B cell (primary cell): ENCODE measurements at regions not wholly inside any gene's neighbourhood (a gene's known extent, or its start where the extent isn't known, plus 50 kb on each side); places are given as distances from the start of the nearest gene placed in this dataset.

Experiments
- ATAC-seq: fragments of 200-7000 bp; cut with Tn5 transposase; one replicate; pipeline ENCODE4 v1.10.0; 2021; ENCODE audit warnings: low read depth, mild to moderate bottlenecking, moderate number of reproducible peaks, moderate library complexity
- CTCF ChIA-PET: fragments of 350-600 bp; sonication (Branson Sonifier 250); formaldehyde crosslinking; loops from one replicate; lab custom pipeline; 2021; ENCODE audit warnings: antibody characterized with exemption, inconsistent platforms; lab: Charles Lee
- POLR2A ChIA-PET: fragments of 350-600 bp; sonication (Branson Sonifier 250); formaldehyde crosslinking; loops from one replicate; lab custom pipeline; 2021; ENCODE audit warnings: antibody characterized with exemption; lab: Charles Lee
- DNase-seq: peaks from one replicate; pipeline ENCODE4 v3.0.0; 2013
- H2AFZ ChIP-seq: 2 replicates; pipeline ENCODE4 v1.6.1; 2012; ENCODE audit warnings: mild to moderate bottlenecking, low read depth, low read length; ENCODE audit not compliant: insufficient read depth, poor library complexity, severe bottlenecking
- H3K27ac ChIP-seq, 2 donors: 1 replicate in 1 of 2; 2 replicates in 1 of 2; pipeline ENCODE4 v1.5.1; 2012 to 2013; ENCODE audit warnings: low read length in 2 of 2, mild to moderate bottlenecking in 2 of 2, moderate library complexity in 1 of 2
- H3K27me3 ChIP-seq, 4 experiments: fragments of 200-600 bp in 1 of 4; sonication (generic) in 1 of 4; replicated peaks in 1 of 4; 1 replicate in 2 of 4; 2 replicates in 2 of 4; pipeline versions ENCODE4 v1.6.1 to v1.7.0; 2013 to 2016; ENCODE audit warnings: low read length in 3 of 4, mild to moderate bottlenecking in 2 of 4, mixed read lengths in 1 of 4, moderate library complexity in 1 of 4; ENCODE audit not compliant: insufficient read depth in 4 of 4, control insufficient read depth in 3 of 4; ENCODE audit errors: control extremely low read depth in 1 of 4
- H3K36me3 ChIP-seq, 2 experiments: replicated peaks in 1 of 2; 1 replicate in 1 of 2; 2 replicates in 1 of 2; pipeline versions ENCODE4 v1.6.1 to v1.7.1; 2013; ENCODE audit warnings: low read length in 1 of 2; ENCODE audit not compliant: insufficient read depth in 2 of 2, control insufficient read depth in 1 of 2; ENCODE audit errors: control extremely low read depth in 1 of 2, extremely low read depth in 1 of 2
- H3K4me1 ChIP-seq, 2 donors: fragments of 200-600 bp in 1 of 2; sonication (generic) in 1 of 2; 1 replicate in 1 of 2; 2 replicates in 1 of 2; pipeline versions ENCODE4 v1.5.1 to v1.6.1; 2013 to 2017; ENCODE audit warnings: low read length in 2 of 2; ENCODE audit not compliant: control insufficient read depth in 2 of 2, insufficient read depth in 2 of 2
- H3K4me2 ChIP-seq: replicated peaks from 2 replicates; pipeline ENCODE3; 2012; ENCODE audit warnings: mild to moderate bottlenecking, low read depth, low read length; ENCODE audit not compliant: poor library complexity, severe bottlenecking
- H3K4me3 ChIP-seq, 5 experiments: fragments of 200-600 bp in 1 of 5; sonication (generic) in 1 of 5; 1 replicate in 3 of 5; 2 replicates in 2 of 5; pipeline versions ENCODE4 v1.5.1 to v1.7.0; 2011 to 2016; ENCODE audit warnings: low read length in 4 of 5, mild to moderate bottlenecking in 4 of 5, low read depth in 2 of 5, control low read depth in 1 of 5, moderate library complexity in 1 of 5; ENCODE audit not compliant: insufficient read depth in 1 of 5; ENCODE audit errors: control extremely low read depth in 1 of 5, extremely low read depth in 1 of 5
- H3K79me2 ChIP-seq: fragments of 200-600 bp; sonication (generic); one replicate; pipeline ENCODE4 v1.6.0; 2016; ENCODE audit warnings: low read length; ENCODE audit not compliant: control insufficient read depth, insufficient read depth
- H3K9ac ChIP-seq: fragments of 200-600 bp; sonication (generic); 2 replicates; pipeline ENCODE4 v1.6.1; 2017; ENCODE audit warnings: mild to moderate bottlenecking, low read length, moderate library complexity
- H3K9me3 ChIP-seq, 3 donors: one replicate each; pipeline versions ENCODE4 v1.6.1 to v1.7.1; 2013; ENCODE audit warnings: low read length in 2 of 3; ENCODE audit not compliant: control insufficient read depth in 2 of 3, insufficient read depth in 1 of 3; ENCODE audit errors: control extremely low read depth in 1 of 3
- H4K20me1 ChIP-seq: 2 replicates; pipeline ENCODE4 v1.6.0; 2012; ENCODE audit warnings: mild to moderate bottlenecking, low read length; ENCODE audit not compliant: insufficient read depth, control insufficient read depth, poor library complexity, severe bottlenecking
- H3K27ac Mint-ChIP-seq: one replicate; pipeline ENCODE4 v1.8.0; 2021; ENCODE audit warnings: mixed read lengths
- H3K27me3 Mint-ChIP-seq: one replicate; pipeline ENCODE4 v1.8.0; 2021; ENCODE audit warnings: mixed read lengths
- H3K4me1 Mint-ChIP-seq: one replicate; pipeline ENCODE4 v1.8.0; 2021; ENCODE audit warnings: mixed read lengths
- H3K4me3 Mint-ChIP-seq: one replicate; pipeline ENCODE4 v1.8.0; 2021; ENCODE audit warnings: mixed read lengths
- H3K9me3 Mint-ChIP-seq: one replicate; pipeline ENCODE4 v1.8.0; 2022; ENCODE audit warnings: mixed read lengths; ENCODE audit not compliant: insufficient read depth
- CTCF ChIP-seq: fragments of 200-600 bp; IDR thresholded peaks from one replicate; pipeline ENCODE4 v1.8.0; 2022; ENCODE audit warnings: antibody characterized with exemption, mild to moderate bottlenecking
- EZH2 ChIP-seq: IDR thresholded peaks from 2 replicates; pipeline ENCODE4 v1.6.1; 2012; ENCODE audit warnings: borderline replicate concordance, low read depth, mild to moderate bottlenecking, moderate library complexity, low read length; ENCODE audit not compliant: insufficient read depth, poor library complexity, severe bottlenecking
- WGBS: methylation state at CpG from one replicate; pipeline ENCODE4 v1.1.5; 2013; ENCODE audit warnings: missing lambda C conversion rate; ENCODE audit not compliant: insufficient coverage; 5-methylcytosine and 5-hydroxymethylcytosine counted together
- intact Hi-C: fragments of 100-400 bp; cut with micrococcal nuclease; formaldehyde crosslinking; loops from one replicate; pipeline ENCODE4 v1.10.0; 2022

DNA sequence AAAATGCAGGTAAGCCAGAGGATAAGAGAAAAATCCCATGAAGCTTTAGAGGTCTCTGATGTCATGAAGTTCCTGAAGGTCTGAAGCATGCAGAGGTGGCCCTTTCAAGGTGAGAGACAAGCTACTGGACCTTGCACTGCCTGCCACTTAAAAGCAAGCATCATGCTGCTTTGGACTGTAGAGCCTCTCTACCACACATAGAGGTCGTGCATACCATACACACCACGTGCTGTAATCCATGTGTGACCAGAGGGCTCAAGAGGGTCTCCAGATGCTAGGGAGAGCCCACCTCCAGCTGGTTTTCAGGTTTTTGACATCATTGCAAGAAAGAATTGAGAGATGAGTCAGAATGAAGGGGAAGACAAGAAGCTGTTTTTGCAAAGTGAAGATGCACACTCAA, 436.4 kb downstream of the TCERG1L start:
- no peak for DNase-seq

GRCh38 chr10:130875897-130876472, 435.5 kb downstream of the TCERG1L start:
- ChIA-PET CTCF (no interaction called here), POLR2A (no interaction called here)
- Histone ChIP-seq H3K9ac (no peak overlapping the region), H4K20me1 (no peaks in the 10 kb centered on the region), H3K4me3 (no peak overlapping the region), H3K36me3 (no peaks in the 10 kb centered on the region), H3K4me2 (no peak overlapping the region), H3K79me2 (no peaks in the 10 kb centered on the region), H2AFZ (no peak overlapping the region), H3K9me3 (peaks cover 0 to 3% (median 0%) of the 10 kb centered on the region in 3 donors), H3K4me1 (no peaks in the 10 kb centered on the region), H3K27me3 (no peaks in the 10 kb centered on the region), H3K27ac (no peak overlapping the region)
- no peaks in the 10 kb centered on the region for H3K4me1 Mint-ChIP-seq
- H3K9me3 Mint-ChIP-seq, result no peaks in the 10 kb centered on the region
- no peak overlapping the region for H3K4me3 Mint-ChIP-seq
- H3K27ac Mint-ChIP-seq, result no peak overlapping the region
- no peak for TF ChIP-seq EZH2
- no peak for TF ChIP-seq CTCF
- 87% methylated on average over 5 of the region's 7 CpGs for WGBS
- DNase-seq, result no peak
- no peak for ATAC-seq
- no peaks in the 10 kb centered on the region for H3K27me3 Mint-ChIP-seq
- intact Hi-C loops, result no loop called here

More for the DNA sequence above, 436.4 kb downstream of the TCERG1L start:
- H3K4me1 ChIP-seq, result no peaks in the 10 kb centered on the region
- TF ChIP-seq CTCF (no peak), EZH2 (no peak)
- H3K4me1 Mint-ChIP-seq, result no peaks in the 10 kb centered on the region
- ATAC-seq, result no peak
- H2AFZ ChIP-seq, result no peak overlapping the region
- no peak overlapping the region for H3K27ac Mint-ChIP-seq
- H3K27ac ChIP-seq, result no peak overlapping the region
- no CpG with 5 or more reads among the region's 2 CpGs for WGBS
- H3K27me3 Mint-ChIP-seq, result no peaks in the 10 kb centered on the region
- no peaks in the 10 kb centered on the region for H3K9me3 Mint-ChIP-seq
- CTCF ChIA-PET, result no interaction called here
- H3K4me3 ChIP-seq, result no peak overlapping the region
- H4K20me1 ChIP-seq, result no peaks in the 10 kb centered on the region
- peaks cover 0 to 3% (median 0%) of the 10 kb centered on the region in 3 donors for H3K9me3 ChIP-seq
- no peak overlapping the region for H3K9ac ChIP-seq
- H3K27me3 ChIP-seq, result no peaks in the 10 kb centered on the region
- intact Hi-C loops, result no loop called here
- H3K36me3 ChIP-seq, result no peaks in the 10 kb centered on the region
- H3K4me2 ChIP-seq, result no peak overlapping the region
- POLR2A ChIA-PET, result no interaction called here
- H3K79me2 ChIP-seq, result no peaks in the 10 kb centered on the region
- no peak overlapping the region for H3K4me3 Mint-ChIP-seq
